HCT116 (cell line): ENCODE measurements at regions not wholly inside any gene's neighbourhood (a gene's known extent, or its start where the extent isn't known, plus 50 kb on each side); places are given as distances from the start of the nearest gene placed in this dataset.

Source experiments
- CEBPB ChIP-seq: IDR thresholded peaks from 2 replicates; pipeline ENCODE4 v1.6.1; 2012; ENCODE audit warnings: low read depth
- CTCF ChIP-seq, 3 experiments: fragments of 200-600 bp in 1 of 3; sonication (generic) in 1 of 3; IDR thresholded peaks in 2 of 3; conservative IDR thresholded peaks in 1 of 3; 2 replicates each; pipeline ENCODE4 v1.5.1; 2012 to 2017; ENCODE audit warnings: low read depth in 2 of 3, low read length in 2 of 3, antibody characterized with exemption in 1 of 3, borderline replicate concordance in 1 of 3, control low read depth in 1 of 3, mild to moderate bottlenecking in 1 of 3, mixed read lengths in 1 of 3, mixed run types in 1 of 3, moderate library complexity in 1 of 3; ENCODE audit not compliant: insufficient read depth in 1 of 3
- EZH2 ChIP-seq: fragments of 200-600 bp; sonication (generic); IDR thresholded peaks from 2 replicates; pipeline ENCODE4 v1.6.1; 2017; ENCODE audit warnings: antibody characterized with exemption, mixed run types
- FOSL1 ChIP-seq: IDR thresholded peaks from 2 replicates; pipeline ENCODE4 v1.6.1; 2012; ENCODE audit warnings: low read depth
- ZBTB33 ChIP-seq: IDR thresholded peaks from 2 replicates; pipeline ENCODE4 v1.6.1; 2011; ENCODE audit warnings: mild to moderate bottlenecking, low read length, moderate library complexity; ENCODE audit not compliant: insufficient replicate concordance; ENCODE audit errors: extremely low read depth

- TF ChIP-seq ZBTB33, result no peak
- TF ChIP-seq EZH2, result no peak
- no peak for TF ChIP-seq CTCF (IDR thresholded peaks at IDR 0.05 in 2 of 3, conservative IDR thresholded peaks at IDR 0.05 in 1 of 3; ENCODE audit: borderline replicate concordance in 1 of 3, insufficient read depth in 1 of 3, low read depth in 2 of 3, low read length in 2 of 3)
- TF ChIP-seq CEBPB, result no peak
- TF ChIP-seq FOSL1, result no peak
These were observed 284.5 kb downstream of the DEPDC1B start for GRCh38 chr5:60415443-60415842.
